GM19397 (cell line): ENCODE measurements at regions not wholly inside any gene's neighbourhood (a gene's known extent, or its start where the extent isn't known, plus 50 kb on each side); places are given as distances from the start of the nearest gene placed in this dataset.

Source experiments
- ATAC-seq: cut with Tn5 transposase; IDR thresholded peaks from one replicate; pipeline ENCODE4 v1.9.1; 2021; ENCODE audit warnings: mild to moderate bottlenecking, moderate library complexity; ENCODE audit not compliant: unreplicated experiment

- ATAC-seq = no peak
These were observed 201.2 kb upstream of the GAS1 start for GRCh38 chr9:87148331-87149104.

- ATAC-seq = no peak
These were observed 202.5 kb upstream of the GAS1 start for GRCh38 chr9:87149799-87150198.

GRCh38 chr9:87152256-87152655 lies 204.9 kb upstream of the GAS1 start:
- ATAC-seq = no peak

- no peak for ATAC-seq
These were observed 208.9 kb upstream of the GAS1 start for GRCh38 chr9:87156247-87156646.

- ATAC-seq = no peak
These were observed 210.2 kb upstream of the GAS1 start for GRCh38 chr9:87157366-87158031.

GRCh38 chr9:87158765-87159164 lies 211.5 kb upstream of the GAS1 start:
- no peak for ATAC-seq

- no peak for ATAC-seq
These were observed 213.1 kb upstream of the GAS1 start for GRCh38 chr9:87160148-87161102.

- no peak for ATAC-seq
These were observed 219.9 kb upstream of the GAS1 start for GRCh38 chr9:87167161-87167560.

- no peak for ATAC-seq
These were observed 220.3 kb upstream of the GAS1 start for GRCh38 chr9:87167582-87167981.

- ATAC-seq = no peak
These were observed 231.0 kb upstream of the GAS1 start for GRCh38 chr9:87178302-87178701.

- ATAC-seq = no peak
These were observed 232.4 kb upstream of the GAS1 start for GRCh38 chr9:87179553-87180340.

- ATAC-seq = no peak
These were observed 233.1 kb upstream of the GAS1 start for GRCh38 chr9:87180361-87180760.

- ATAC-seq = no peak
These were observed 233.5 kb upstream of the GAS1 start for GRCh38 chr9:87180841-87181240.

- no peak for ATAC-seq
These were observed 234.4 kb upstream of the GAS1 start for GRCh38 chr9:87181670-87182069.

- no peak for ATAC-seq
These were observed 237.8 kb upstream of the GAS1 start for GRCh38 chr9:87184956-87185642.

GRCh38 chr9:87187656-87188055 lies 240.3 kb upstream of the GAS1 start:
- ATAC-seq = no peak

- no peak for ATAC-seq
These were observed 241.7 kb upstream of the GAS1 start for GRCh38 chr9:87189006-87189405.

- no peak for ATAC-seq
These were observed 245.8 kb upstream of the GAS1 start for GRCh38 chr9:87193151-87193550.

GRCh38 chr9:87193925-87194868 lies 246.9 kb upstream of the GAS1 start:
- no peak for ATAC-seq
